Keratinocyte (primary cell): ENCODE measurements at regions not wholly inside any gene's neighbourhood (a gene's known extent, or its start where the extent isn't known, plus 50 kb on each side); places are given as distances from the start of the nearest gene placed in this dataset.

Experiments used
- DNase-seq: peaks from one replicate; pipeline ENCODE4 v3.0.0-alpha.2; 2011; ENCODE audit warnings: low read depth, missing footprints, low spot score
- FAIRE-seq: peaks from 2 replicates; lab custom pipeline; 2011; peaks lifted over from hg19 to GRCh38; lab: Jason Lieb, UNC
- H2AFZ ChIP-seq: 2 replicates; pipeline ENCODE4 v1.6.0; 2012; ENCODE audit warnings: low read length, control low read depth, inconsistent platforms; ENCODE audit not compliant: control insufficient read depth
- H3K27ac ChIP-seq: 2 replicates; pipeline ENCODE4 v1.5.1; 2011; ENCODE audit warnings: low read length; ENCODE audit not compliant: control insufficient read depth, insufficient read depth
- H3K27me3 ChIP-seq: 3 replicates; pipeline ENCODE4 v1.6.0; 2011; ENCODE audit warnings: low read length; ENCODE audit not compliant: control insufficient read depth, insufficient read depth; ENCODE audit errors: extremely low read depth
- H3K36me3 ChIP-seq, 2 experiments: 2 replicates in 1 of 2; 3 replicates in 1 of 2; pipeline ENCODE4 v1.5.1; 2011; ENCODE audit warnings: low read length in 2 of 2, mild to moderate bottlenecking in 1 of 2; ENCODE audit not compliant: control insufficient read depth in 2 of 2, insufficient read depth in 2 of 2; ENCODE audit errors: extremely low read depth in 1 of 2
- H3K4me1 ChIP-seq: 3 replicates; pipeline ENCODE4 v1.5.1; 2011; ENCODE audit warnings: low read length; ENCODE audit not compliant: control insufficient read depth, insufficient read depth; ENCODE audit errors: extremely low read depth
- H3K4me2 ChIP-seq: 3 replicates; pipeline ENCODE4 v1.6.0; 2011; ENCODE audit warnings: low read depth, low read length; ENCODE audit not compliant: control insufficient read depth, insufficient read depth; ENCODE audit errors: extremely low read depth
- H3K4me3 ChIP-seq, 3 experiments: fragments of 200-600 bp in 1 of 3; sonication (generic) in 1 of 3; 2 replicates in 2 of 3; 3 replicates in 1 of 3; pipeline ENCODE4 v1.5.1; 2011 to 2016; ENCODE audit warnings: low read length in 3 of 3, mild to moderate bottlenecking in 3 of 3, control low read depth in 2 of 3, inconsistent platforms in 1 of 3, low read depth in 1 of 3, mixed read lengths in 1 of 3, mixed run types in 1 of 3, moderate library complexity in 1 of 3; ENCODE audit not compliant: control insufficient read depth in 2 of 3, insufficient read depth in 2 of 3; ENCODE audit errors: extremely low read depth in 1 of 3
- H3K79me2 ChIP-seq: 2 replicates; pipeline ENCODE4 v1.6.0; 2012; ENCODE audit warnings: low read length; ENCODE audit not compliant: control insufficient read depth, insufficient read depth
- H3K9ac ChIP-seq: 3 replicates; pipeline ENCODE4 v1.6.0; 2011; ENCODE audit warnings: low read length; ENCODE audit not compliant: control insufficient read depth, insufficient read depth; ENCODE audit errors: extremely low read depth
- H3K9me1 ChIP-seq: 3 replicates; pipeline ENCODE4 v1.6.0; 2011; ENCODE audit warnings: low read length; ENCODE audit not compliant: control insufficient read depth, insufficient read depth; ENCODE audit errors: extremely low read depth
- H3K9me3 ChIP-seq: 2 replicates; pipeline ENCODE4 v1.5.1; 2012; ENCODE audit warnings: low read depth, low read length; ENCODE audit not compliant: control insufficient read depth
- H4K20me1 ChIP-seq: 3 replicates; pipeline ENCODE4 v1.6.0; 2011; ENCODE audit warnings: low read length; ENCODE audit not compliant: control insufficient read depth, insufficient read depth; ENCODE audit errors: extremely low read depth
- EZH2 ChIP-seq: IDR thresholded peaks from one replicate; pipeline ENCODE4 v1.6.1; 2012; ENCODE audit warnings: inconsistent platforms, mild to moderate bottlenecking, low read length, moderate library complexity
- dilution Hi-C: fragments of 300-500 bp; cut with MboI; formaldehyde crosslinking; loops from one replicate; pipeline ENCODE4 v1.7.0; 2020; ENCODE audit warnings: low sequenced_read_pairs; ENCODE audit not compliant: extremely low pct_ligation_motif_present
- TF ChIP-seq, protein P1 (sequence below), 3 experiments: IDR thresholded peaks in 1 of 3; conservative IDR thresholded peaks in 1 of 3; optimal IDR thresholded peaks in 1 of 3; 2 replicates in 2 of 3; 3 replicates in 1 of 3; pipeline versions ENCODE3 to v1.5.1; 2011; ENCODE audit warnings: low read length in 3 of 3, mild to moderate bottlenecking in 3 of 3, moderate library complexity in 2 of 3, control low read depth in 1 of 3, inconsistent platforms in 1 of 3; ENCODE audit not compliant: insufficient read depth in 2 of 3; ENCODE audit errors: extremely low read depth in 1 of 3

- no peaks in the 10 kb centered on the region for H3K9me3 ChIP-seq
- H3K79me2 ChIP-seq, result no peaks in the 10 kb centered on the region
- no peak overlapping the region for H3K4me2 ChIP-seq
- FAIRE-seq (no peak), DNase-seq (no peak)
- H3K9ac ChIP-seq, result no peak overlapping the region
- no peaks in the 10 kb centered on the region for H4K20me1 ChIP-seq
- no peak overlapping the region for H2AFZ ChIP-seq
- TF ChIP-seq, protein P1, sequence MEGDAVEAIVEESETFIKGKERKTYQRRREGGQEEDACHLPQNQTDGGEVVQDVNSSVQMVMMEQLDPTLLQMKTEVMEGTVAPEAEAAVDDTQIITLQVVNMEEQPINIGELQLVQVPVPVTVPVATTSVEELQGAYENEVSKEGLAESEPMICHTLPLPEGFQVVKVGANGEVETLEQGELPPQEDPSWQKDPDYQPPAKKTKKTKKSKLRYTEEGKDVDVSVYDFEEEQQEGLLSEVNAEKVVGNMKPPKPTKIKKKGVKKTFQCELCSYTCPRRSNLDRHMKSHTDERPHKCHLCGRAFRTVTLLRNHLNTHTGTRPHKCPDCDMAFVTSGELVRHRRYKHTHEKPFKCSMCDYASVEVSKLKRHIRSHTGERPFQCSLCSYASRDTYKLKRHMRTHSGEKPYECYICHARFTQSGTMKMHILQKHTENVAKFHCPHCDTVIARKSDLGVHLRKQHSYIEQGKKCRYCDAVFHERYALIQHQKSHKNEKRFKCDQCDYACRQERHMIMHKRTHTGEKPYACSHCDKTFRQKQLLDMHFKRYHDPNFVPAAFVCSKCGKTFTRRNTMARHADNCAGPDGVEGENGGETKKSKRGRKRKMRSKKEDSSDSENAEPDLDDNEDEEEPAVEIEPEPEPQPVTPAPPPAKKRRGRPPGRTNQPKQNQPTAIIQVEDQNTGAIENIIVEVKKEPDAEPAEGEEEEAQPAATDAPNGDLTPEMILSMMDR (optimal IDR thresholded peaks at IDR 0.05 in 1 of 3, IDR thresholded peaks at IDR 0.05 in 1 of 3, conservative IDR thresholded peaks at IDR 0.05 in 1 of 3; ENCODE audit: extremely low read depth in 1 of 3, insufficient read depth in 2 of 3, low read length in 3 of 3), result no peak
- TF ChIP-seq EZH2, result no peak
- no peak overlapping the region for H3K4me3 ChIP-seq
- no peaks in the 10 kb centered on the region for H3K27me3 ChIP-seq
- no peaks in the 10 kb centered on the region for H3K36me3 ChIP-seq
- H3K9me1 ChIP-seq, result no peaks in the 10 kb centered on the region
- H3K27ac ChIP-seq, result no peak overlapping the region
- dilution Hi-C loops, result no loop called here
- H3K4me1 ChIP-seq, result no peaks in the 10 kb centered on the region
Measured at GRCh38 chr2:58649756-58650155, 408.6 kb upstream of the FANCL start.

DNA sequence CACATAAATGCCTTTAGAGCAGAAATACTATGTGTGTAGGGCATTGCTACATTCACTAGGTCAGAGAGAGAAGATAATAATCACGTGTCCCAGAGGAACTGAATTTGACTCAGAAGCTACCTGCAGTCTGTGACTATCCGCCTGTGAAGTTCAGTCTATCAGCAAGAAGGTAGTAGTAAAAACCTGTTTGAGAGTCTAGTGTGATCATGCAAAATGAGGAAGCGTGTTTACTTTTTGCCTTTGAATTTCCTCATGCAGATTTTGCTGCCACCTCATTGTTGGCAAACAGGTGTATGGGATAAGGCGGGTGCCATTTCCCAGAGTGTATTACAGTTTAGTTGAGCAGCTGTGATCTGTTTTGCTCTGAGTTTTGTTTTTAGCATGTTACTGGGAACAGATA is 403.9 kb upstream of the FANCL start:
- Histone ChIP-seq H3K79me2 (no peaks in the 10 kb centered on the region), H3K4me2 (no peak overlapping the region), H3K4me1 (no peaks in the 10 kb centered on the region), H3K27ac (no peak overlapping the region), H3K27me3 (no peaks in the 10 kb centered on the region), H3K36me3 (no peaks in the 10 kb centered on the region), H3K9ac (no peak overlapping the region), H3K9me1 (no peaks in the 10 kb centered on the region), H2AFZ (no peak overlapping the region), H3K4me3 (no peak overlapping the region), H4K20me1 (no peaks in the 10 kb centered on the region), H3K9me3 (no peaks in the 10 kb centered on the region)
- DNase-seq (no peak), FAIRE-seq (no peak)
- TF ChIP-seq, protein P1 (optimal IDR thresholded peaks at IDR 0.05 in 1 of 3, IDR thresholded peaks at IDR 0.05 in 1 of 3, conservative IDR thresholded peaks at IDR 0.05 in 1 of 3; ENCODE audit: extremely low read depth in 1 of 3, insufficient read depth in 2 of 3, low read length in 3 of 3), result no peak
- TF ChIP-seq EZH2, result no peak
- dilution Hi-C loops, result no loop called here
